Prostate gland (tissue), 2 donors: ENCODE measurements at regions not wholly inside any gene's neighbourhood (a gene's known extent, or its start where the extent isn't known, plus 50 kb on each side); places are given as distances from the start of the nearest gene placed in this dataset.
A peak's percentile ranks its signal among the peaks of the same experiment; 100 is the strongest.

ENCODE experiments used
- DNase-seq: peaks from one replicate; pipeline ENCODE4 v3.0.0-alpha.2; 2019; ENCODE audit warnings: low spot score
- H3K27ac ChIP-seq, 2 donors: fragments of 200-600 bp; sonication (generic); 2 replicates each; pipeline ENCODE4 v1.5.1; 2017 to 2019
- H3K27me3 ChIP-seq: fragments of 200-600 bp; sonication (generic); replicated peaks from 2 replicates; pipeline ENCODE4 v1.5.1; 2019; ENCODE audit not compliant: insufficient read depth
- H3K36me3 ChIP-seq, 2 donors: fragments of 200-600 bp; sonication (generic); 1 replicate in 1 of 2; 2 replicates in 1 of 2; pipeline versions ENCODE4 v1.5.1 to v1.8.1; 2017 to 2019
- H3K4me1 ChIP-seq: fragments of 200-600 bp; sonication (generic); replicated peaks from 2 replicates; pipeline ENCODE4 v1.5.1; 2019
- H3K4me3 ChIP-seq, 2 donors: fragments of 200-600 bp; sonication (generic); 2 replicates each; pipeline ENCODE4 v1.5.1; 2017 to 2019
- H3K9me3 ChIP-seq: fragments of 200-600 bp; sonication (generic); 2 replicates; pipeline ENCODE4 v1.5.1; 2017
- POLR2A ChIP-seq: fragments of 450-650 bp; IDR thresholded peaks from one replicate; pipeline ENCODE4 v1.6.1; 2016; ENCODE audit warnings: antibody characterized with exemption, mild to moderate bottlenecking
- POLR2AphosphoS5 ChIP-seq: sonication (generic); formaldehyde crosslinking; IDR thresholded peaks from one replicate; pipeline ENCODE4 v1.6.1; 2017; ENCODE audit warnings: antibody characterized with exemption
- WGBS: methylation state at CpG from one replicate; pipeline ENCODE4 v1.1.5; 2018; 5-methylcytosine and 5-hydroxymethylcytosine counted together
- intact Hi-C: fragments of 100-400 bp; cut with DNase I; formaldehyde crosslinking; loops from one replicate; pipeline ENCODE4 v1.14.2; 2022
- TF ChIP-seq, protein P1 (sequence below), 4 experiments: fragments of 200-600 bp in 2 of 4; fragments of 450-650 bp in 2 of 4; sonication (generic) in 2 of 4; IDR thresholded peaks; 1 replicate in 3 of 4; 2 replicates in 1 of 4; pipeline ENCODE4 v1.5.1; 2016 to 2019; ENCODE audit warnings: antibody characterized with exemption in 4 of 4, mild to moderate bottlenecking in 2 of 4, moderate library complexity in 2 of 4

DNA sequence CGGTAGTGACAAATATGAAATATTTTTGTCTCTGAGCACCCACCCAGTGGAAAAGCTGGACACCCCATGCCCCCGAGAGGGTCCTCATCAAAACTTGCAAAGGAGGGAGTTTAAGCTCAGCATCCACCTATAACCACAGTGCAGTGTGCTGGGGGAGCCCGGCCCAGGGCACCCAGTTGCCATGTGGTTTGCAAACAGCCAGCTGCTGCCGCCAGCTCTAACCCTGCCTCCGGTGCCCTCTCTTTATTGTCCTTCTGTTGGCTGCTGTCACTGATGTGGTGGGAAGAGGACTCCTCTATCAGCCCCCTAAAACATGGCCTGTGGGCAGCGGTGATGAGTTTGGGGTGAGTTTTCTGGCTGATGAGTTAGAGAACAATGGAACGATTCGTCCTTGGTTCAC lies 160.9 kb upstream of the MVB12B start:
- H3K9me3 ChIP-seq = no peaks in the 10 kb centered on the region
- no peaks in the 10 kb centered on the region for H3K4me1 ChIP-seq
- DNase-seq = peak; percentile 2
- H3K27me3 ChIP-seq = no peaks in the 10 kb centered on the region
- TF ChIP-seq POLR2AphosphoS5 = no peak
- TF ChIP-seq, protein P1, sequence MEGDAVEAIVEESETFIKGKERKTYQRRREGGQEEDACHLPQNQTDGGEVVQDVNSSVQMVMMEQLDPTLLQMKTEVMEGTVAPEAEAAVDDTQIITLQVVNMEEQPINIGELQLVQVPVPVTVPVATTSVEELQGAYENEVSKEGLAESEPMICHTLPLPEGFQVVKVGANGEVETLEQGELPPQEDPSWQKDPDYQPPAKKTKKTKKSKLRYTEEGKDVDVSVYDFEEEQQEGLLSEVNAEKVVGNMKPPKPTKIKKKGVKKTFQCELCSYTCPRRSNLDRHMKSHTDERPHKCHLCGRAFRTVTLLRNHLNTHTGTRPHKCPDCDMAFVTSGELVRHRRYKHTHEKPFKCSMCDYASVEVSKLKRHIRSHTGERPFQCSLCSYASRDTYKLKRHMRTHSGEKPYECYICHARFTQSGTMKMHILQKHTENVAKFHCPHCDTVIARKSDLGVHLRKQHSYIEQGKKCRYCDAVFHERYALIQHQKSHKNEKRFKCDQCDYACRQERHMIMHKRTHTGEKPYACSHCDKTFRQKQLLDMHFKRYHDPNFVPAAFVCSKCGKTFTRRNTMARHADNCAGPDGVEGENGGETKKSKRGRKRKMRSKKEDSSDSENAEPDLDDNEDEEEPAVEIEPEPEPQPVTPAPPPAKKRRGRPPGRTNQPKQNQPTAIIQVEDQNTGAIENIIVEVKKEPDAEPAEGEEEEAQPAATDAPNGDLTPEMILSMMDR (IDR thresholded peaks at IDR 0.05) = no peak
- TF ChIP-seq POLR2A = no peak
- WGBS = 97% methylated on average over 8 of the region's 8 CpGs
- H3K4me3 ChIP-seq = no peak overlapping the region
- H3K36me3 ChIP-seq = no peaks in the 10 kb centered on the region
- intact Hi-C loops = no loop called here
- no peak overlapping the region for H3K27ac ChIP-seq

DNA sequence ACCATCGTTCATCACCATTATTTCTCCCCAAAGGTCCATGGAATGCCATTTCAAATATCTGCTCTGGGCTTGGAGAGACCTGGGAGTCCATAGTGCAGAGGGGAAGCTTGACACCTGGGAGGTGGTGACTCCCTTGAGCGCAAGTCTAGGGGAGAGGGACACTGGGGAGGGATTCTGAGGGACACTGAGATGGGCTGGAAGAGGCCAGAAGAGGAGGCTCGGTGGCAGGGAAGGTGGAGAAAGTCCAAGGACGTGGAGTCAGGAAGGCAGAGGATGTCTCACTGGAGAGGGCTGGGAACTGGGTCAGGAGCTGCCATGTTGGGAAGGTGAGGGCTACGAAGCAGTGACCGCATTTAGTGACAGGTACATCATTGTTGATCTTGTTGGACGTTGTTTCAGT lies 160.3 kb upstream of the MVB12B start:
- Histone ChIP-seq H3K9me3 (no peaks in the 10 kb centered on the region), H3K36me3 (no peaks in the 10 kb centered on the region), H3K4me3 (no peak overlapping the region), H3K4me1 (no peaks in the 10 kb centered on the region), H3K27me3 (no peaks in the 10 kb centered on the region), H3K27ac (no peak overlapping the region)
- peak; percentile 1 for DNase-seq
- no peak for TF ChIP-seq POLR2AphosphoS5
- TF ChIP-seq POLR2A = no peak
- TF ChIP-seq, protein P1 (IDR thresholded peaks at IDR 0.05) = no peak
- WGBS = 88% methylated on average over 7 of the region's 7 CpGs
- intact Hi-C loops = no loop called here

DNA sequence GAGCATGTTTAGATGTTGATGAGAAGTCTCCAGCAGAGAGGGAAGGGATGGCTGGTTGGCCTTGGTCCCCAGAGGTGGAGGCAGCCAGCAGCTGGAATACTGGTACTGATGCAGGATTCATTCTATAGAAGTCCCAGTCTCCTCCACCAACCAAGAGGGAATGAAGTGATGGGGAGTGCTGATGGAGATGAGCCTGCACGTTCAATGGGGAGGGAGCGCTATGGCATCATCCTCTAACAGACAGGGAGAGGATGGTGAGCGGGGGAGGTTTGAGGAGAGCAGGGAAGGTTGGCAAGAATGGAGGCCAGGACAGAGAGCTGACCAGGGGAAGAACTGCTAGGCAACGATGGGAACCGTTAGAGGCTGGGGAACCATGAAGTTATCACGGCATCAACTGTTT lies 159.8 kb upstream of the MVB12B start:
- Histone ChIP-seq H3K9me3 (no peaks in the 10 kb centered on the region), H3K4me1 (no peaks in the 10 kb centered on the region), H3K36me3 (no peaks in the 10 kb centered on the region), H3K27me3 (no peaks in the 10 kb centered on the region), H3K4me3 (no peak overlapping the region), H3K27ac (no peak overlapping the region)
- DNase-seq = peak; percentile 1
- intact Hi-C loops = no loop called here
- TF ChIP-seq, protein P1 (IDR thresholded peaks at IDR 0.05) = no peak
- TF ChIP-seq POLR2AphosphoS5 = no peak
- TF ChIP-seq POLR2A = no peak
- 86% methylated on average over 6 of the region's 6 CpGs for WGBS

DNA sequence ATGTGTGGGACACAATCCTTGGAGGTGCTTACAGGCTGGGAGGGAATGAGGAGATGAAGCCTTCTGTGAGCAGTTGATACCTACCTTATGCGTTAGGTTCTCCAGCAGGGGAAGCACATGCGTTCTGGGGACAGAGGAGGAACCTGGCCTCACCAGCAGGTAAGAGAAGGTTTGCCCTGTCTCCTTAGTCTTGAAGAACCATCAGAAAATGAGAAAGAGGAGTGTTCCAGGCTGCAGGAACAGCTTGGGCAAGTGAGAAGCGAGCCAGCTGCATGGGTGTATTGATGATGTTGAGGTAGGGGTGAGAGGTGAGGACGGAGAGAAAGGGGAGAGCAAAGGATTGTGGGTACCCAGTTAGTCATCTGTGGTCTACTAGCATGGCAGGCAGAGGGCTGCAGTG lies 156.9 kb upstream of the MVB12B start:
- no peak for DNase-seq
- Histone ChIP-seq H3K9me3 (no peaks in the 10 kb centered on the region), H3K27me3 (no peaks in the 10 kb centered on the region), H3K4me1 (no peaks in the 10 kb centered on the region), H3K27ac (no peak overlapping the region), H3K4me3 (no peak overlapping the region), H3K36me3 (no peaks in the 10 kb centered on the region)
- TF ChIP-seq POLR2A = no peak
- TF ChIP-seq, protein P1 (IDR thresholded peaks at IDR 0.05) = no peak
- TF ChIP-seq POLR2AphosphoS5 = no peak
- intact Hi-C loops = no loop called here
- WGBS = 80% methylated on average over 4 of the region's 4 CpGs

DNA sequence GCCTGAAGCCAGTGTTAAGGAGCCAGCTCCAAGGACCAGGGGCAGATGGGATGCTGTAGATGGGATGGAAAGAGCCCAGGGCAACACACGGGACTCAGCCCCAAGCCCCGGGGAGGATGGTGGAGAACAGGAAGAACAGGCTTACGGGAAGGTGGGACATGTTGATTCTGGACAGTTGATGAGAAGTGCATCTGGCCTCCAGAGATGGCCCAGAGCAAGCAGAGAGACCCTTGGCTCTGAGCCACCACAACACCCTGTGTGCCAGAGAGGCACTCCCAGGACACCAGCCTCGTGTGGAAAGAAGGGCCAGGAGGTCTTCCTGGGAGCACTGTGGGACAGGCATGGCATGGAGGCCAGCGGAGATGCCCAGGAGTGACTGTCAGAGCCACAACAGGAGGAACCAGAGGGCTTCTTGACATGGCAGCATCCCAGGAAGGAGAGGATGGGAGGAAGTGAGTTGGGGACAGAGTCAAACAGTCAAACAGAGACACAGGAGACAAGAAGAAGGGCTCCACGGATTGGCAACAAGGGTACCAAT lies 156.3 kb upstream of the MVB12B start:
- Histone ChIP-seq H3K4me1 (no peaks in the 10 kb centered on the region), H3K36me3 (no peaks in the 10 kb centered on the region), H3K4me3 (no peak overlapping the region), H3K9me3 (no peaks in the 10 kb centered on the region), H3K27ac (no peak overlapping the region), H3K27me3 (no peaks in the 10 kb centered on the region)
- DNase-seq = peak; percentile 1
- WGBS = 48% methylated on average over 6 of the region's 6 CpGs
- intact Hi-C loops = no loop called here
- TF ChIP-seq POLR2A = no peak
- TF ChIP-seq, protein P1 (IDR thresholded peaks at IDR 0.05) = no peak
- TF ChIP-seq POLR2AphosphoS5 = no peak
